Right atrium auricular region (tissue), 2 donors: ENCODE measurements at regions not wholly inside any gene's neighbourhood (a gene's known extent, or its start where the extent isn't known, plus 50 kb on each side); places are given as distances from the start of the nearest gene placed in this dataset.

Experiments used
- DNase-seq: peaks from one replicate; pipeline ENCODE4 v3.0.0-alpha.2; 2019; ENCODE audit warnings: low spot score
- H3K27ac ChIP-seq, 2 donors: fragments of 200-600 bp; sonication (generic); 1 replicate in 1 of 2; 2 replicates in 1 of 2; pipeline ENCODE4 v1.5.1; 2016 to 2019
- H3K27me3 ChIP-seq, 2 donors: fragments of 200-600 bp; sonication (generic); one replicate each; pipeline versions ENCODE4 v1.5.1 to v1.6.0; 2017 to 2019
- H3K36me3 ChIP-seq: fragments of 200-600 bp; sonication (generic); one replicate; pipeline ENCODE4 v1.5.1; 2016
- H3K4me1 ChIP-seq, 2 donors: fragments of 200-600 bp; sonication (generic); one replicate each; pipeline versions ENCODE4 v1.5.1 to v1.6.0; 2017 to 2019
- H3K4me3 ChIP-seq, 2 donors: fragments of 200-600 bp; sonication (generic); 1 replicate in 1 of 2; 2 replicates in 1 of 2; pipeline ENCODE4 v1.5.1; 2017 to 2019; ENCODE audit warnings: mild to moderate bottlenecking in 1 of 2, moderate library complexity in 1 of 2
- H3K9me3 ChIP-seq, 2 donors: fragments of 200-600 bp; sonication (generic); one replicate each; pipeline ENCODE4 v1.5.1; 2019
- CTCF ChIP-seq, 2 donors: fragments of 200-600 bp; sonication (generic); IDR thresholded peaks; one replicate each; pipeline ENCODE4 v1.5.1; 2019; ENCODE audit warnings: antibody characterized with exemption in 2 of 2

GRCh38 chr2:23132823-23133595 lies 252.0 kb upstream of the KLHL29 start:
- Histone ChIP-seq H3K4me1 (peaks cover 0 to 7% of the 10 kb centered on the region in 2 donors), H3K9me3 (peaks cover 0 to 8% of the 10 kb centered on the region in 2 donors), H3K27me3 (no peaks in the 10 kb centered on the region), H3K4me3 (no peak overlapping the region), H3K27ac (no peak overlapping the region), H3K36me3 (no peaks in the 10 kb centered on the region)
- no peak for DNase-seq
- TF ChIP-seq CTCF (IDR thresholded peaks at IDR 0.05), result no peak

- H3K4me1 ChIP-seq, result peaks cover 0 to 7% of the 10 kb centered on the region in 2 donors
- H3K9me3 ChIP-seq, result no peaks in the 10 kb centered on the region
- H3K27me3 ChIP-seq, result no peaks in the 10 kb centered on the region
- no peak overlapping the region for H3K4me3 ChIP-seq
- no peak for DNase-seq
- no peaks in the 10 kb centered on the region for H3K36me3 ChIP-seq
- H3K27ac ChIP-seq, result peak overlapping the region in 1 of 2 donors; percentile 70
- TF ChIP-seq CTCF (IDR thresholded peaks at IDR 0.05), result no peak
Observed at GRCh38 chr2:23134726-23135125, 250.3 kb upstream of the KLHL29 start.

GRCh38 chr2:23135481-23136100 lies 249.4 kb upstream of the KLHL29 start:
- TF ChIP-seq CTCF (IDR thresholded peaks at IDR 0.05), result no peak
- peaks cover 0 to 7% of the 10 kb centered on the region in 2 donors for H3K4me1 ChIP-seq
- no peak for DNase-seq
- no peak overlapping the region for H3K4me3 ChIP-seq
- H3K9me3 ChIP-seq, result no peaks in the 10 kb centered on the region
- peak overlapping the region; percentile 9 to 70 for H3K27ac ChIP-seq
- no peaks in the 10 kb centered on the region for H3K36me3 ChIP-seq
- no peaks in the 10 kb centered on the region for H3K27me3 ChIP-seq

GRCh38 chr2:23137166-23137565 lies 247.8 kb upstream of the KLHL29 start:
- Histone ChIP-seq H3K27ac (no peak overlapping the region), H3K4me3 (no peak overlapping the region), H3K9me3 (no peaks in the 10 kb centered on the region), H3K27me3 (no peaks in the 10 kb centered on the region), H3K4me1 (peaks cover 0 to 7% of the 10 kb centered on the region in 2 donors), H3K36me3 (no peaks in the 10 kb centered on the region)
- DNase-seq, result no peak
- no peak for TF ChIP-seq CTCF (IDR thresholded peaks at IDR 0.05)

GRCh38 chr2:23138701-23139100 lies 246.3 kb upstream of the KLHL29 start:
- H3K27ac ChIP-seq, result no peak overlapping the region
- no peaks in the 10 kb centered on the region for H3K9me3 ChIP-seq
- no peaks in the 10 kb centered on the region for H3K27me3 ChIP-seq
- H3K36me3 ChIP-seq, result no peaks in the 10 kb centered on the region
- peaks cover 0 to 7% of the 10 kb centered on the region in 2 donors for H3K4me1 ChIP-seq
- no peak overlapping the region for H3K4me3 ChIP-seq
- TF ChIP-seq CTCF (IDR thresholded peaks at IDR 0.05), result no peak
- DNase-seq, result no peak
